CD4-positive, alpha-beta T cell treated with Interleukin-15 for 1 hour (primary cell): ENCODE measurements at regions not wholly inside any gene's neighbourhood (a gene's known extent, or its start where the extent isn't known, plus 50 kb on each side); places are given as distances from the start of the nearest gene placed in this dataset.
"Not testable (repeated sequence)": the region's sequence is repeated elsewhere in the genome, so short reads cannot be mapped to it uniquely, and the experiment has no call there.

ENCODE experiments used
- DNase-seq: peaks from one replicate; pipeline ENCODE4 v3.0.0-alpha.2; 2020

DNA sequence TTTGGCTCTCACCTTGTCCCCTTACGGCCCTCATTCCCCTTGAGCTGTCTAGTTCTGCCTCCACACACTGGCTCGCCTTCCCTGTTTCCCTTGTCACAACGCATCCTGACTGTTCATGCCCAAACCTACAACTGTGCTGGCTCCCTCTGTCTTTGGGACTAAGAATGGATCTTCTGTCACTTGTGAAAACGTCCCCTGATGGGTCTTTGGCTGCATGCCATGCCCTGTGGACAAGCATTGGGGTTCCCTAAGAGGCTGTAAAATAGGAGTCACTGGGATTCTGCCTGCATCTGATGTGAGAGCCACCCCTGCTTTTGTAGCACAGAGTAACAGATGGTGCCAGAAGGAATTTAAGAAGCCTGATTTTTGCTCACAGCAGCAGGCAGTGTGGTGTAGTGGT lies 285.3 kb upstream of the CRY1 start:
- DNase-seq, result no peak

- not testable (repeated sequence) for DNase-seq
Measured at GRCh38 chr12:107379142-107379851, 285.9 kb upstream of the CRY1 start.

- no peak for DNase-seq
Measured at GRCh38 chr12:107379852-107380567, 286.7 kb upstream of the CRY1 start.

- no peak for DNase-seq
Measured at GRCh38 chr12:107384645-107385044, 291.3 kb upstream of the CRY1 start.

- no peak for DNase-seq
Measured at GRCh38 chr12:107385509-107385908, 292.2 kb upstream of the CRY1 start.

DNA sequence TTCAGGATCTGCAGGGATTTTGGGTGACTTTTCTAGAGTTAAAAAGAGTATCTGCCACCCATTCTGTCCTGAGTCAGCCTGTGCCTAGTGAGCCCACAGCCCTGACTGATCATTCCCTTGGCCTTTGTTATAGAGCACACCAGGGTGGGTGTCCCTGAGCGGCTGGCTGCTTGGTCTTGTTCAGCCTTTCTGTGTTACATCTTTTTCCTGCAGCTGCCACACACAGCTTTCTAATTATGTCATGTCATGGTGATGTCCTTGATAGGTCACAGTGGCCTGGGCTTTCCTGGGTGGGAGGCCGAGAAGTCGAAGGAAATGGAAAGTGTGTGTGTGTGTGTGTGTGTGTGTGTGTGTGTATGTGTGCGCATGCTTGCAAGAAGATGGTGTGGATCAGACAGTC lies 293.2 kb upstream of the CRY1 start:
- DNase-seq, result no peak

- no peak for DNase-seq
Measured at GRCh38 chr12:107388263-107388662, 294.9 kb upstream of the CRY1 start.

GRCh38 chr12:107390414-107390813 lies 295.2 kb upstream of the PWP1 start:
- DNase-seq, result no peak

- DNase-seq, result no peak
Measured at GRCh38 chr12:107393043-107393717, 292.4 kb upstream of the PWP1 start.

- DNase-seq, result no peak
Measured at GRCh38 chr12:107394693-107395092, 290.9 kb upstream of the PWP1 start.

- DNase-seq, result no peak
Measured at GRCh38 chr12:107395817-107396216, 289.8 kb upstream of the PWP1 start.

DNA sequence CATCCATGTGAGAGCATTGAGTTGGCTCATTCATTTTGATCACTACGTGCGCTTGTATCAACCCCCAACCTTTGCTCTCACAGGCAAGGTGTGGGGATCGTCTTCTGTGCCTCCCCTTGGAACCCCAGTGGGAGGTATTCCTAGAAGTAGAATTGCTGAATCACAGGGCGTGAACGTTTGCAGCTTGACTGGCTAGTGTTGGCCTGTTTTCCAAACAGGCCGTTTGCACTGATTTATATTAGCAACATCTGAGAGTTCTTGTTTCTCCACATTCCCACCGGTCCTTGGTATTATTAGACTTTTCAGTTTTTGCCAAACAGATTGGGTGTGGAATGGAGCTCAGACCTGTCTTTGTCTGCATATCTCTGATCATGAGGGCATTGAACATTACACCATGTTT lies 288.6 kb upstream of the PWP1 start:
- no peak for DNase-seq

DNA sequence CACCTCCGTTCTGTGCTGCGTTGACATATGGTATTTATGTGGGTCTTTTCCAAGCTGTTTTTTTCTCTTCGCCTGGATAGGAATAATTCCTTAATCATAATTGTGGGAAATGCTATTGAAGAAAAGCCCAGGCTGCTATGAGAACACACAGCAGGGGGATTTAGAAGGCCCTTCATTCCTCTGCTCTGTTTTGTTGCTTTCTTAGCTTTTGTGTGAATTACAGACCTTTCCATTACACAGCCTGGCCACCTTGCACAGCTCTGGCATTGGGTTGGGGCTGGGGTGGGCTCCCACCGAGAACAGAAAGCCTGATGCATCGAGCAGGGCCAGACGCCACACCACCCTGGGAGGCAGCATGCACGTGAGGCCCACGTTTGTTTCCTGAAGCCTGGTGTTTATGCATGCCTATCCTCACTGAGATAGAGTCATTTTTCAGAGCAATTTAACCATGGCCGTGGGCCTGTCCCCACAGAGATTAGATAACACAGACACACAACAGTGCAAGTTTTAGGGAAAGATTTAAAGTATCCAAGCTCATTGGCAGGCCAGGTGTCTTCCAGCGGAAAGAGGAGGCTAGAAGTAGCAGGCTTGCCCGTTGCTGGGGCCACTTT lies 287.6 kb upstream of the PWP1 start:
- DNase-seq, result no peak

DNA sequence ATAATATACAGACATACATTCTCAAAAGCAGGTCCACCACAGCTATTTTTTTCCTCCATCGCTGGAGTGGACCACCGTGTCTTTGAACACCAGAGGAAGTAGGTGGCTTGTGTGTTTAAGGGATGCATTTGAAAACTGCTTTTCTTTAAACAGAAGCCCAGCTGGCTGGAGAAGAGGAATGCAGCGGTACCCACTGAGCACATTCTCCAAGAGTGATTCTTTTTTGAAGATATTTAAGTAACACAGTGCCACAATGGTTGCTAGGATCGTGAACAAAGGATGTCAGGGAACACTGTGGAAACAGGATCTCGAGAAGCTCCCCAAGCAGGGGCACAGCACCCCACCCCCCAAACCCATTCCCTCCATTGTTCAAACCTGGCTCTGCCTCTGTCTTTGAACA lies 286.6 kb upstream of the PWP1 start:
- DNase-seq, result no peak

DNA sequence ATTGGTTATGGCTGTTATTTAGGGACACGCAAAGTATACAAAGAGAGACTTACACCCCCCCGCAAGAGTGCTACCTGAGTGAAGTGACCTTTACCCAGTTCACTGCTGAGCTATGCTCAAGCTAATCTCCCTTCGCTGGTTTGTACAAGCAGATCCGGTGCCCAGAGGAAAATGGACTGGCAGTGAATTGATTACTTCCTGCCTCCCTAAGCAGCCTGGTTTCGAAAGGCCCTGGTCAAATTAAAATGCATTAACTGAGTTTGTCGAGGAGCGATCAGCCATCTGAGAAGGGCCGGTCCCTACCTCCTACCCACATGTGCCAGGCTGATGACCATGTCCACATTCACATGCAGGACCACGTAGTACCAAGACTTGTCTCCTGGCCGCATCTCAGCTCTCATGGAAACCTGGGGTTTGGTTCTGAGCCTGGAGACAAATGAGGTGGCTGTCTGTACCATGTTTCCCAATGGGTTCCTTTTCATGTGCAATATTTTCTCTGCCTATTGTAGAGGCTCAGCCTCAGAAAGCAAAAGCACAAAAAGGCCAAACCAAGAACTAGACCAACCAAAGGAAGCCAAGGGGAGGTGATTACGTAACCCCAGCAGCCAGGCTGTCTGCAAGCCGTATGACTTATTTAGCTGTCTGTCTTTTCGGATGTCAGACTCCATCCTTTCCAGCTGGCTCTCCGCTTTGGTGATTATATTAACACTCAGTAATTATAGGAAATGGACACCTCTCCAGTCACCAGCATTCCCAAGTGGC lies 284.7 kb upstream of the PWP1 start:
- no peak for DNase-seq

DNA sequence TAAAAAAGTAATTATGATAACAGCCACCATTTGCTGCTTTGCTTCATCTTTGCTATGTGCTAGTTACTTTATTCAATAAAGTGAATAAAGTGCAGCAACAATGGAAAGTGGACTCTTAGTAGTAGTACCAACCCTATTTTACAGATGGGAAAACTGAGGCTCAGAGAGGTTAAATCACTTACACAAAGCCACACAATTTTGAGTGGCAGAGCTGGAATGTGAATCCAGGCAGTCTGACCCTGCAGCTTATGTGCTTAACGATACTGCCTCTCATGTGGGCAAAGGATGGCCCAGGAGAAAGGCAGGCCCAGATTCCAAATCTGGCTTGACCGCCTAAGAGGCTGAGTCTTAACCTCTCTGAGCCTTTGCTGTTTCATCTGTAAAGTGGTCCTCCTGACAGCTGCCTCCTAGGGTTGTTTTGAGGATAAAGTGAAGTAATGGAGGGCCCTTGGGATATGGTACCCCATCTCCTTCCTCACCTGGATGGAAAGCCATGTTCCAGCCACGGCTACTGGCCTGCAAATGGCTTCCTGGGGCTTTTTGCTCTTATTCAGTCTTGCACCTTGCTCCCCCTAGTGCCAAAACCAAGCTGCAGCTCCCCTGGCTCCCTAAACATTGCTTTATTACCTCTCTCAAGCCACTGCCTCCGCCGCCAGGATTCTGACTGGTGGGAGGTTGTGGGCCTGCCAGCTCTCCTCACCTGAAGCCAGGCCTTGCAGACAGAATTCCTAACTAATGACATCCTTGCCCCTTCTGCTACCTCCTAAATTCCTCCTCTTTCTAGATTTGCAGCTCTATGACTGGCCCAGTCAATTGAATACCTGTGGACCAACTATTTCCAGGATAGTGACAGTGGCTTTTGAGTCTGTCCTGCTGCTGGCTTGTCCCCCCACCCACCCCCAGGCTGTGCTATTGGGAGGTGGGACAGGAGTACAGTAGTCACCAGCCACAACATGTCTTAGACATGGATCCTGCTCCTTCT lies 283.3 kb upstream of the PWP1 start:
- DNase-seq, result peak; percentile 64

DNA sequence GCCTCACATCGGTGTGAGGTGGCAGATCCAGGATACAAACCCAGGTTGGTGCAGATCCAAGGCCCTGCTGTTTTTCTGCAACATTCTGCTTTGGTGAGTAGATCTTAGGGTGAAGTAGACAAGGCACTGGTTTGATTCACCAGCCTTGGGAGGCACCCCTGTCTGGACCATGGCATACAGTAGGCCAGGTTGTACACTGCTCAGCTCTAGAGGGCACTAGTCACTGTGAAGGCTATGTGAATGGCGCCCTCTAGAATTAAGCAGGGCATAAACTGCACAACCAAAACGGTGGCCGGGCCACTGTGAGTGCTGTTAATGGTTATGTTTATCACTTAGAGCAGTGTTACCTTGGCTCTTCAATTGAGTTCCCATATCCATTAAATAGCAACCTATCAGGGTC lies 280.6 kb upstream of the PWP1 start:
- peak; percentile 20 for DNase-seq

GRCh38 chr12:107405436-107405835 lies 280.2 kb upstream of the PWP1 start:
- no peak for DNase-seq

GRCh38 chr12:107406932-107407331 lies 278.7 kb upstream of the PWP1 start:
- no peak for DNase-seq

GRCh38 chr12:107411792-107412535 lies 273.6 kb upstream of the PWP1 start:
- no peak for DNase-seq

DNA sequence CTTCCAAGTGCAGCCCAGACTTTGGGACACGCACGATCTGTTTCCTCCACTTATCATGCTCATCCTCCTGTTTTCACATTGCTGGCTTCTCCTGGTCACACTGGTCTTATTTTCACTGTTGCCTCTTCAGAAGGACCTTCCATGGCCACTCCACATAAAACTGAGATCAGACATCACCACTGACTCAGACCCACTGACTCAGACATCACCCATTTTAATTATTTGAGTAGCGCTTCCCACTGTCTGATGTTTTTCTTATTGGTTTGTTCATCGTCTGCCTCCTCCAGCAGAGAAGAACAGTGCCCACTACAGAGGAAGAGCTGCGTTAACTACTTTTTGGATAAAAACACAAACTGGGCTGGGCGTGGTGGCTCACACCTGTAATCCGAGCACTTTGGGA lies 270.5 kb upstream of the PWP1 start:
- no peak for DNase-seq
